DMS 273 (cell line): ENCODE measurements at regions not wholly inside any gene's neighbourhood (a gene's known extent, or its start where the extent isn't known, plus 50 kb on each side); places are given as distances from the start of the nearest gene placed in this dataset.

Experiments
- DNase-seq: peaks from one replicate; lab custom pipeline; 2025; ENCODE audit not compliant: unreplicated experiment; lab: John Stamatoyannopoulos, UW

DNA sequence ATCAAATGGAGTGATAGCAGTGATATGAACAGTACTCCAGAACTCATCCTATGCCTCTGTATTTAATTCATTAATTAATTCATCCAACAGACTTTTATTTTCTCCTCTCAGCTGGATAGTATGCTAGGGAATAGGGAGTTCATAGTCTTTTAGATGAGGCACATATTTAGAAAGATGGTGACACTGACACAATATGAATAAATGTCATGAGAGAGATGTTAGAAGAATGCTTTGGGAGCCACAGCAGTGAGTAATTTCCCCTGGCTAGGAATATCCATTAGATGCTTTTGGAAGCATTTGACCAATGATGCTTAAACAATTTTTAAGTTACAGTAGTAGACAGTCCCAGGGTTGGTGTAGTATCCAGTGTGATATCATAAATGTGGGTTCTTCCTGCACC is 428.7 kb upstream of the SGCD start:
- DNase-seq = no peak

GRCh38 chr5:155903791-155904190 is 423.2 kb upstream of the SGCD start:
- no peak for DNase-seq

DNA sequence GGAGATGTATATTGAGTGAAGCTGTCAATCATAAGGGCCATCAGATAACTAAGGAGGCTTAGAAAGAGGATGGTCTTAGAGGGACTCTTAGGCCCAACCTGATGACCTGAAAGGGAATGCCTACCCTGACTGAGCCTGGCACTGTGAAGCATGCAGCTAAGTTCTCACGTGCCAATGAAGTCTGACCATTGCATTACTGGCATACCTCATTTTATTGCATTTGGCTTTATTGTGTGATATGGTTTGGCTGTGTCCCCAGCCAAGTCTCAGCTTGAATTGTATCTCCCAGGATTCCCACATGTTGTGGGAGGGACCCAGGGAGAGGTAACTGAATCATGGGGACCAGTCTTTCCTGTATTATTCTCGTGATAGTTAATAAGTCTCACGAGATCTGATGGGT is 421.6 kb upstream of the SGCD start:
- DNase-seq = no peak

GRCh38 chr5:155906046-155906445 is 420.9 kb upstream of the SGCD start:
- no peak for DNase-seq

- no peak for DNase-seq
Measured at GRCh38 chr5:155908543-155908942, 418.4 kb upstream of the SGCD start.

- no peak for DNase-seq
Measured at GRCh38 chr5:155912291-155912690, 414.7 kb upstream of the SGCD start.

DNA sequence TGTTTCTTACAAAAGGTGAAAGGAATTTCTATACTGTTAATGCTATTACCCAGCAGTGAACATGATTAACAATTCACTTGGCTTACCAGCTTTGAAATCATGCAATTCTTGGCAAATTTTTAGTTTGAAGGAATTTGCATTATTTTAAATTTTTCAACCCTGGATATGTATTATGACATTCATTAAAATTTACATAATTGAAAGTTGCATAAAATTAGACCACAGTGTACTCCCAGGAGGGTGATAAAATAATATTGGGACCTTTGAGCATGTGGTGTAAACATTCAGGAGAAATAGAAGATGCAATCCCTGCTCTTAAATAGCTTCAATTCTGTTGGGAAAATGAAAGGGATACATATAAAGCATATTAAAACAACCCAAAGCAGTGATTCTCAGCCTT is 412.2 kb upstream of the SGCD start:
- no peak for DNase-seq

DNA sequence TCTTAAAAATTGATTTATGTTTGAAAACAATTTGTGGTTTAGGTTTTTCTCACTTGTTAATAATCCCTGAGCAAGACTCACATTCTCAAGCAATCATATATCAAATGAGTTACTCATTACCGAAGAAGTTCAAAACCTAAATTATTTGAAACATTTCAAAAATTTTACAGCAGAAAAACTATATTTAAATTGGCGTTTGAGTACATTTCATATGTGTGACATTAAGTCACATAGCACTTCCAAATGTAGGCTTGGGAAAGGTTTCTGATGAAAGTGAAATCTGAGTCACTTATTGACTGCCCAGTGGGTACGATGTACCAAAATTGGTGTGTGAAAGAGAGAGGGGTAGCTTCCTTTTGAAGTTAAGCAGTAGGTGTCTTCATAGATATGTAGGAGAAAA is 411.4 kb upstream of the SGCD start:
- DNase-seq = no peak

- peak; percentile 6 for DNase-seq
Measured at GRCh38 chr5:155919126-155919525, 407.8 kb upstream of the SGCD start.

GRCh38 chr5:155919725-155920124 is 407.2 kb upstream of the SGCD start:
- DNase-seq = no peak

DNA sequence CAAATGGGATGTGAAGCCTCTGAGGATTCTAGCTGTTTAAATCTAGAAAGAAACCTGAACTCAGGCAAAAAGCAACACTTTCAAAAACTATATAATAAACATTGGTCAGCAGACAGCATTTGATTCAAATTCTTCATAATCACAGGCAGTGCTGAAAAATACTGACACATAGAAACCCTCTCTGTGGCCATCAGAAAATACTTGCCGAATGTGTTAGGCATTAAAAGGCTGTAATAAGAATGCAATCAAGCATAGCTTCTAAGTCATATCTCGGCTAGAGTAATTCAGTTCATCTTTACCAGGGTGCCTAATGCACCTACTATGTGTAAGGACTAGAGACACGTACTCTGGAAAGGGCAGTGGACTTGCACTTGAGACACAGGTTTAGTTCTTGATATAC is 405.3 kb upstream of the SGCD start:
- DNase-seq = no peak

- DNase-seq = no peak
Measured at GRCh38 chr5:155923784-155924183, 403.2 kb upstream of the SGCD start.

DNA sequence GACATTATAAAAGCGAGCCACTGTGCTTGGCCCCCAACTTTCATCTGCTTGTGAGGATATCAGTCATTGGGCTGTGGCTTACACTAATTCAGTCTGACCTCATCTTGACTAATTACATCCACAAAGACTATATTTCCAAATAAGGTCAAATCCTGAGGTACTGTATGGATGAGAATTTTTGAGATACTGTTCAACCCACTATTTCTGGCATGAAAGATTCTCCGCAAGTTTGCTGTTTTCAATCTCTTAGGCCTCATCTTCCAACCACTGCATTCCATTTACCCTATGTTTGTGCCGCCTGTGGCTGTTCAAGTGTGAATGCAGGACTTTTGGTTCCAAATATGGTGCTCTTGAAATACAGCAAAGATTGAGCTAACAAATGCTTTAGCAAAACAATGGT is 400.9 kb upstream of the SGCD start:
- DNase-seq = peak; percentile 14

- no peak for DNase-seq
Measured at GRCh38 chr5:155926766-155927165, 400.2 kb upstream of the SGCD start.

GRCh38 chr5:155929112-155929511 is 397.9 kb upstream of the SGCD start:
- no peak for DNase-seq

DNA sequence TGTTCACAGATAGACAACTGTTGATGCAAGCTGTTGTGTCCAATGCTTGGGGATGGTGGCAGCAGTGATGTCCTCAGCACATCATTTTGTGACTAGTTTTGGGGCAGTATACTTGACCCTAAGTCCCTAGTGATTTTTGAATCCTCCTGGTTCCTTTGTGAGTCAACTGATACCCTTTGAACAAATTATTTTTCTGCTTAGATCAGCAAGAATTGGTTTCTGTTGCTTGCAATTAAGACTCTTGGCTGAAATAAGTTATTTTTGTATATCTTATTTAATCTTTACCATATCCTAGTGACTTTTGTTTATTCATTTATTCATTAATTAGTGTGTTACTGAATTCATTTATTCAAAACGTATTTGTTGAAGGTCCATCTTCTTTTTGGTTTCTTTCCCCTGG is 392.0 kb upstream of the SGCD start:
- DNase-seq = no peak

DNA sequence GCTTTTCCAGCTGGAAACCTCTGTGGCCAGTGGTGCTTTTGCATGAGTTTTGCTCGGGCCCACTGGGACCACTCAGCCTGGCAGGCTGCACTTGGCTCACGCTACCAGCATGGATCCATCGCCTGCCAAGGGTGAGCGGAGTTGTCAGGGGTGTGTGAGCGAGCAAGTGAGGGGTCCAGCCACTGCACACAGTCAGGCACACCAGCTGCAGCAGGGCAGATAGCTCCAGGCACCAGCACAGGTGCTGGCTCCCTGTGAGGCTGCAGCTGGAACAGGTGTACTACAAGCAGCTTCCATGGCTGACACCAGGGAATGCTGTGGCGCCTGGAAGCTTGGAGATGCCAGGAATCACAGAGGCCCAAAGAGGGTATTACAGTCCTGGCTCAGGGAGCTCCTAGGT is 391.2 kb upstream of the SGCD start:
- DNase-seq = no peak

DNA sequence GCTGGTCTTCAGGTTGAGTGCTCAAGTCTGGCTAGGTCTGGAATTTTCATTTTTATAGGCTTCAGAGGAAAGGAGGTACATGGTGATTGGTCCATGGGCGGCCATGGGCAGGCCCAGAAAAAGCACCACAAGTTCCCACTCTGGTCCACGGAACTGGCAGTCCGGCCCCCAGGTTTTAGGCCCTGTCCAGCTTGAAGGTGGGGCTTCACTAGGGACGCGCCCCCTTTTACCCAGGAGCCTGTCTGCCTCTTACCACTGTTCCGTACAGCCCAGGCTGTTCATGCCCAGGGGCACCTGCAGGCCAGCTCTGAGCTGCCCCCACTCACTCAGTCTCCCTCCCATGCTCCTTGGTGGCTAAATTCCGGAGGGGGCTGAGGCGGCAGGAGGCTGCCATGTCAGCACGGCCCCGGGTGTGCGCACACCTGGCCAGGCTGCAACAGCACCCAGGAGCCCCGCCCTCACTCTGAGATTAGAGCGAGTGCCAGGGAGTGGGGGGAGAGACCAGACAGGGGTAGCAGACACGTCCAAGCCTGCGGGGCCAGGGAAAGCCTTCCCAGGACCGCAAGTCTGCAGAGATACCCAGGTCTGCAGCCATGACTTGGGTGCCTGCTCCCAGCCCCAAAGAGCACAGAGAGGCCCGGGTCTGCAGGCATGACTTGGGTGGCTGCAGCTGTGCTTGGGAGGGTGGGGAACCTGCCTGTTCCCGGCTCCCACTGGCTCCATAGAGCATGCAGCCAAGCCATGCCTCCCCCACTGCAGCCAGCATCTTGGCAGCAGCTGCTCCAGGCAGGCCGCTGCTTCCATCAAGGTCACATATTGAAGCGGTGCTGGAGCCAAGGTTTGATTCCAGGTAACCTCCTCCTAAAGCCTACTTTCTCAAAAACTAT is 390.2 kb upstream of the SGCD start:
- DNase-seq = peak; percentile 29

- DNase-seq = peak; percentile 4
Measured at GRCh38 chr5:155938051-155938450, 388.9 kb upstream of the SGCD start.

- no peak for DNase-seq
Measured at GRCh38 chr5:155941340-155941739, 385.6 kb upstream of the SGCD start.

DNA sequence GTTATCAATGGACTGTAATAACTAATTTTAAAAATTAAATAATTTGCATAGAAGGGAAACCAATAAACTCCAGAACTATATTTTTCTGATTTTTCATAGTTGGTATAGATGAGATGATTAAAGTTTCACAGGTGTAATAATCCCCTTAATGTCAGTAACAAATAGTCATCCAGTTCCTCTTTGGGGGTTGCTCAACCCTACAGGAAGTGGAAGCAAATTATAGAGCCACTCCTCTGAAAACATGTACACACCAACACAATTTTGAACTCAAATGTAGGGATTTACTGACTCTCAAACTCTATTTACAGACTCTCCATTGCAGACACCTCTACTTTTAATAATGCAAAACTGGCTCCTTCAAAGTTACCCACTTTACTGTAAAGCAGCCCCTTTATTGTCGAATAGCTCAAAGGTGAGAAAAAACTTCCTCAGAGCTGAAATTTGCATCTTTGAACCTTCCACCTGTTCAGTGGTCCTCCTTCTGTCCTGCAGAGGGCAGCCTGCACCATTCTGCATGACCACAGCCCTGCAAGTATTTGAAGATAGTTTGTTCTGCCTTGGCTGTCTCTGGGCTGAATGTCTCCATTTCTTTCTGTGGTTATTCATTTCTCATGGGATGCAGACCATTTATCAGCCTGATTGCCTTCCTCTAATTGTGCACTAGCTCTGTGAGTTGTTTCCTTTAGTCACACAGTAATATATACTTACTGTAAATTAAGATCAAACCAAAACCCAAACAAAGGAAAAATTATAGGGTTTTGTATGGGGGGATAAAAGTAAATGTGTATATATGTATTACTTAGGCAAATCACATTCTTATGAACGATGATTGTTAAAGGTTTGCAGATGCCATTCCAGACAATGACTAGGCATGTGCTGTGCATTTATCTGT is 383.2 kb upstream of the SGCD start:
- peak; percentile 82 for DNase-seq

- no peak for DNase-seq
Measured at GRCh38 chr5:155947394-155948062, 379.4 kb upstream of the SGCD start.
